GM18511 (cell line): ENCODE measurements at regions not wholly inside any gene's neighbourhood (a gene's known extent, or its start where the extent isn't known, plus 50 kb on each side); places are given as distances from the start of the nearest gene placed in this dataset.

Experiments
- ATAC-seq: cut with Tn5 transposase; IDR thresholded peaks from one replicate; pipeline ENCODE4 v1.9.1; 2021; ENCODE audit warnings: mild to moderate bottlenecking, moderate library complexity; ENCODE audit not compliant: unreplicated experiment

DNA sequence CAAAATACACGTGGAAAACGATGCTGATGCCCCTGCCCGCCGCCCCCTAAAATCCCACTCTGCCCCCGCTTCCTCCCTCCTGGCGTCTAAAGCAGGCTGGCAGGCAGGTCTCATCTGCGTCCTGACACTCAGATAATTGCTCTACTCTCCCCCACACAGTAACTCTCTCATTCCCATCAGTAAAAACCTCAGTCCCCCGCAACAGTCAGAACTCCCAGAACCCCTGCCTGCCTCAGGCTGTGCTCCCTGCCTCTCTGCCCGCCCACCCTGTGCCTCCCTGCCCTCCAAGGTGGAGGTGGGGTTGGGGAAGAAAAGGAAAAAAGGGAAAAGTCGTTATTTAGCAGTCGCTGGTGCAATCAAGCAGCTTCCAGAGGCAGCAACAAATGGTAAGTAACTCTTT lies 473.7 kb downstream of the EFNB2 start:
- ATAC-seq, result no peak

DNA sequence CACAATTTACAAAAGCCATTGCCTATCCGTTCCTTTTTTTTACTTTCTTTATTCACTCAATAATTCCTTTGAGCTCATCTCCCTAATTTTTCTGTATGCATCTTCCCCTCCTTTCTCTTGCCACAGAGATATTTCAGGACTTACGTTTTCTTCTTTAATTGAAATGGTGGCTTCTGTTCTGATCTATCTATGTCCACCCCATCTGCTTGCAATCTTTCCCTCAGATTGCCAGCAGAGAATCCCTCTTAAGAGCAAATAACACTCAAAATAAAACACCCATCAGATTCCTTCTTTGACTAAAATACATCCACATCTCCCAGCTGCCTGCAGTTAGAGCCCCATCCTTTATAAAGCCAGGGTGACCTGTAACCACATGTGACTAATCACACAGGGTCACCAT lies 478.6 kb downstream of the EFNB2 start:
- no peak for ATAC-seq

DNA sequence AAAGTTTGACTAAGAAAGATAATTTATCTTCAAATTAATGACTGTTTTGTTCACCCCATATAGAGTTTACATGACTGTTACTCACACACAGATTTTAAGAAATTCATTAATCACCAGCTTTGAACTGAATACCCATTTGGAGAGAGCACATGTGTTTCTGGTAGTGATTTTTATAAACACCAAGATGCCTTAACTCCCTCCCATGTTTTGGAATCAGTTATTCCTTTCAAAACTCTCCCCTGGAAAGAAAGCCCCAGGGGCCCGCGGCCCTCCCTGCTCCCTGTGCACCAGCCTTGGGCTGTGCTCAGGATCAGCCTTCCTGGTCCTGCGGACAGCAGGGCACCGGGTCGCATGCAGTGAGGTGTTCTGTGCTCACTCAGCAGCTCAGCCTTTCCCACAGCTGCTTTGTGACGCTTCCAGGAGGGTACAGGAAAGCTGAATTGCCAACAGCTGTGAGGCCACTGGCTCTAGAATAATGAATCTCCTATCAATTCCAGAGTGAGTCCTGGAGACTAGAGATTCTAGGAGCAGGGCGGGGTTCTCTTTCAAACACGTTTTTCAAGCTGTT lies 483.2 kb downstream of the EFNB2 start:
- no peak for ATAC-seq

DNA sequence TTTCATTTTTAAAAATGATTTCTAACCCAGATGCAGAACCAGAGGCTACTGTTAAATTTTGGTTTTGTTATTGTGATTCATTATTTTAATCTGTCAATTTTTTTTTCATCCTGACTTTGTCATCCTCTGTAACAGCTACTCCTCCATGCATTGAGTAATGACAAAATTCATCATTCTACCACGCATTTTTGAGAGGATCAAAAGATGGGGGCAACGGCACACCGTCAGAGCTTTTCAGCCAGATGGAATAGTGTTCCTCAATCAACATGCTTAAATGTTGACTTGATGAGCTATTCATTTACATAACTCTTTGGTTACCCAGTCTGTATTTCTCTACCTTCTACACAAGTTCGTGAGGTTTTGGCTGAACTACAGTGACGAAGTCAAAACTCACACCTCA lies 486.3 kb downstream of the EFNB2 start:
- ATAC-seq, result no peak

DNA sequence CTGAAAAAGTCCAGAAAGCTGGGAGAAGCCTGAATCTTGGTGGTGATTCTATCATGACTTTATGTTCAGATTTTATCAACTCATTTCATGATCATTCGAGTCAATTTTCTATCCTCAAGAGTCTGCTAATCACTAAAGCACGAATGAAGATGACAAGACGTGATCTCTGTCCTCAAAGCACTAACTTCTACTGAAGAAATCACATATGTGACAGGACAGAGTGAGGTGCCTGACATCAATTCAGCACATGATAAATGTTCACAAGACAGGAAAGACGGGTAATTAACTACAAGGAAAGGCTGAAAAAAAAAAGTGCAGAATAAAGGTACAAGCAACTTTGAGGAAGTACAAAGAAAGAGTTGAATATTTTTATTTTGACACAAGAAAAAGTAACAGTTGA lies 487.1 kb downstream of the EFNB2 start:
- no peak for ATAC-seq

DNA sequence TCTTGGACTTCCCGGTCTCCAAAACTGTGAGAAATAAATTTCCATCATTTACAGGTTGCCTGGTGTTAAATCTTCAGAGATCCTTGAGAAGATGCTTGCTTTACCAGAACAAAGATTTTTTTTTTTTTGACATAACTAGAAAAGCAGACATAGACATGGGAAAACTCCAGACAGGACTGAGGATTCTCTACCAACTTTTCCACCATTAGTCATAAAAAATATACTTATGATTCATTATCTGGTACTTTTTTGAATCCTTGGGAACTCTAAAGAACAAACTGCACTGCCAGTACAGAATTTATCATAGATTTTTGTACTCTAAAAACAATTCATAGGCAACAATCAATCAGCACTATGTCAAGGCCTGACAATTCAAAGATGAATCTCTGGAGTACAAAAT lies 487.6 kb downstream of the EFNB2 start:
- no peak for ATAC-seq

DNA sequence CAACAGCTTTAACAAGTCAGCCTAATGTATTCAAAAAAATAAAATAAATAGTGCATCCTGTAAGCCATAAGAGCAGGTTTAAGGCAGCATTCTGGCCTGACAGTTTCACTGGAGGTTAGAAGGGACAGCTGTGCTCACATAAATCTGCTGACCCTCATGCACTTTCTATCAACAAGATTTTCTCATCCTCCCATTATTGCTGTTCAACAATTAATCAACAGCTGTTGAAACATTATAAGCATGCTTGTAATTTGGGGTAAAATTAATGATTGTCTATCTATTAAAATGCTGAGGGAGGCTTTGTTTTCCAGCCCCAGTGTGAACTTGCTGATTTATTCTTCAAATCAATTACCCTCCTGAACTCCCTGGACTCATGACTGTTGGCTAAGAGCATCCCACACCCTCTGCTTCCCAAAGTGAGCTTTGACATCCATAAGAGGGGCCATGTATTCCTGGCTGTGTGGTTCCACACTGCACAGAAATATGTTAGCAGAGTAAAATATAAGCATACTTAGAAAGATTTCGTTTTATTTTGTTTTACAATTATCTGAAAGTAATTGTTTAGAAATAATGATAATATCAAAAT lies 492.4 kb downstream of the EFNB2 start:
- ATAC-seq, result no peak

DNA sequence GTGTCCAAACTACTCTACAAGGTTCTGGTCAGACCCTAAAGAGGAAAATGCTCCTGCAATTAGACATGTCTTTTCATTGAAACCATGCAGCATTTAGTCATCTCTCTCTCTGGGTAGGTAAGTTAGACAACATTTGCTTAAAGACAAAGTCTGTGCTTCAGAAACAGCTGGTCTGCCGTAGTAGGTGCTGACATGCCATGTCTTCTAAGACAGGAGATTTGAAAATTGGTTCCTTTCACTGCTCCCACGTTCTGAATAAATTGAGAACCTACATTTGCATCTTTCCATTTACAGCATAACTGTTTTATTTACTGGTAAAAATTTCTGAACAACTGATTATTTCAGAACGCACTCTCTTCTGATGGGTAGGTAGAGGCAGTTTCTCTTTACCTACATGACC lies 494.0 kb downstream of the EFNB2 start:
- no peak for ATAC-seq

DNA sequence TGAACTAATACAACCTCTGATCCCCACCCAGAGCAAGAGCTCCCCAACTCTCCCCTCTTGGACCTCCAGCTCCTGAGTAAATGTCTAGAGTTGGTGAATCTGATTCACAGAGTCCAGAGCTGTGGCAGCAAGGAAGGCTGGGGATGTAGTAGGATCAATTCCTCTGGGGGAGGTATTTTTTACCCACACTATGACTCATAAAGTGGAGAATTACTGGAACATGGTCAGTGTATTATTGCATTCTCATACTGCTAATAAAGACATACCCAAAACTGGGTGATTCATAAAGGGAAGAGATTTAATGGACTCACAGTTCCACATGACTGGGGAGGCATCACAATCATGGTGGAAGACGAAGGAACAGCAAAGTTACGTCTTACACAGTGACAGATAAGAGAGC lies 496.7 kb downstream of the EFNB2 start:
- no peak for ATAC-seq

DNA sequence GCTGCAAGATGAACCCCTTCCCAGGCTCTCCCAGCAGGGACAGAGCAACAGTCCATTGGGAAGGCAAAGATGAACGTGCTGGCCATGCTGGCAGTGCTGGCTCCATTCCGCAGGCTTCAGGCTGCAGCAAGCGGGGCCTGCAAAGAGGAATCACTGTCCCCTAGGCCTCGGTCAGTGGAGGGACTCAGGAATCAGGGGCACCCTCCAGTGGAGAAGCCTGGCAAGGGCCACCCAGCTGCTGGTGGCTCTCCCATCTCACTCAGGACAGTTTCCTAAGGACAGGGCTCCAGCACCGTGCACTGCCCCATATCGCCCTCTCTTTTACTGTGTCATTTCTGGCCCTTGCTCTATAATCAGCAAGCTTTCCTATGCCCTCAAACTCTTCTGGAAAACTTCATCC lies 498.6 kb downstream of the EFNB2 start:
- no peak for ATAC-seq

DNA sequence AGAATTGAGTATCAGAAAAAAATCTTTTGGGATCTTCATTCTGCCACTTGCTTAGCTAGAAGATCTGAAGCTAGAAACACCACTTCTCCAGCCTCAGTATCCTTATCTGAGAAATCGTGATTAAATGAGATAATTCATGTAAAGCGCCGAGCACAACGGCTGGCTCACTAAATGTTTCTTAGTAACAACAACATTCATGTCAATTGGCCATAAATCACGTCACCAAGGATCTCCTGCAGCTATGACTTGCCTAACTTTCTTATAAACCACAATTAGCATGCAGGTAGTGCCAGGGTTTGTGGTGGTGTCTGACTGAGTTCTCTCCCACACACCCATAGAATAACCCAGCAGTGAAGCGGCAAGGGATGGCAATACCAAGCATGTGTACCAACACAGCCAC lies 501.3 kb downstream of the EFNB2 start:
- ATAC-seq, result no peak

DNA sequence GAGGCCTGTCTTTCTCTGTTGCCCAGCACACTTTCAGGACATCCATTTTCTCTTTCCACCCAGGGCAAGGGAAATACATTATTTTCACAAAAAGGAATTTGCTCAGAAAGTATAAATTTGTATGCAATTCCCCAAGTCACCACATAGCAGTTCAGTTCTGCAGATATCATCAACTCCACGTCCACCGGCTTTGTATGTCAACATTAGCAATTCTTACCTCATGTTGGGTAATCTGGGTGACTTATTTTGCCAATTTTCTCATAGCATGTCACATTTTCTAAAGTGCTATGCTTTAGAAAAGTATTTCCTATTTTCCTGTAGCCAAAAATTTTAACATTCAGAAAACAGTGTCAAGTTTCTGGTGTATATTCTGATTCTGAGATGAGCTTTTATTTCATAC lies 501.8 kb downstream of the EFNB2 start:
- ATAC-seq, result no peak

DNA sequence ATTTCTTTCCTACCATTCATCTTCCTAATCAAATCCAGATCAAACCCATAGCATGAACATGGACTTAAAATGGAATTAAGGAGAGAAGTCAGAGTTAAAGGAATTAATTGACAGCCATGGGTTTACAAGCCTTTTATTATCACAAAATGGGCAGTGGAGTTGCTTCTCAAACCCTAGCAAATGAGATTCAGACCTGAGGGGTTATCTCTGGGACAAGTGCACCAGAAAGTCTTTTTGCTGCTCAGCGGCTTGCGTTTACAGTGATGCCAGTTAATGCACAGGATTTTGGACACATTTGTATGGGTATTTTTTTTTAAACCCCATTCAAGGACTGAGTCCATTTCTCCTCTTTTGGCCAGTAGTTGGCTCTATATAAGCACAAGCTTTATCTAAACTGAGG lies 503.0 kb downstream of the EFNB2 start:
- no peak for ATAC-seq

DNA sequence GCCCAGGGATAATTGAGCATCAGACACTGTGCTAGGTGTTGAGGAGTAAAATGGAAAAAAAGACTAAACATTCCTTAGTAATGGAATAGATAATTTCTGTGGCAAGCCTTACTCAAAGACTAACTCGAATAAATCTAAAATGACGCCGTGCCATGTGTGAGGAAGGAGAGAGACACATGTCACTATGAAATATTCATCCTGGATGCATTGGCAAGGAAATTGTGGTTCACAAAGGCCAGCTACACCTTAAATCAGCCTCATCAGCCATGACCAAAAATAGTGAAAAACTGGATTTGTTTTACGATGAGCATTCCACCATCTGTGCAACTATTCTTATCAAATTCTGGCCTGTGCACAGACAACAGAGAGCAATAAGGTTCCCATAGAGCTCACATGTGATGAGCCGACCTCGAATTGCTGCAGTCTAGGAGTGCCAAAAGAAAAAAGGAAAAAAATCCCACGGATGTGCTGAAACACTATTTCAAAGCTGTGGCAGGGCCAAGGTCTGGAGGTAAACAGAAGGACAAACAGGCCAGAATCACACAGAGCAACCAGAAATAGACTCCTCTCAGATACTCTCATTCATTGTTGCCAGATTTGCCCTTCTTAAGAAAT lies 505.7 kb downstream of the EFNB2 start:
- no peak for ATAC-seq

DNA sequence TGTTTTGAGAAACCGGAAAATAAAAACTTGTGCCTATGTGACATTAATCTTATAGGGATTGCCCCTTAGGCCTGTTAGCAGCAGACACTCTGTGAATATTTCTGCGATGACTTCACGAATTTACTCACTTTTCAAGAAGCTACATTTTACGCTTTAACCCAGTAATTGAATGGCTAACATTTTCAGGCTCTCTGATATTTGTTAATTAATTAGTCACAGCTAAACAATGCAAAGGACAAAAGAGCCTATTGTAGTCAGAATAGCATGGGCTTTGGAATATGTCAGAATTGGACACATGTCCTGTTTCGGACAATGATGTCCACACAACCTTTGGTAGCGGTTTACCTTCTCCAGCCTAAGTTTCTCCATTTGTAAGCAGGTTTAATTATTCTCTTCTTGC lies 506.6 kb downstream of the EFNB2 start:
- no peak for ATAC-seq

DNA sequence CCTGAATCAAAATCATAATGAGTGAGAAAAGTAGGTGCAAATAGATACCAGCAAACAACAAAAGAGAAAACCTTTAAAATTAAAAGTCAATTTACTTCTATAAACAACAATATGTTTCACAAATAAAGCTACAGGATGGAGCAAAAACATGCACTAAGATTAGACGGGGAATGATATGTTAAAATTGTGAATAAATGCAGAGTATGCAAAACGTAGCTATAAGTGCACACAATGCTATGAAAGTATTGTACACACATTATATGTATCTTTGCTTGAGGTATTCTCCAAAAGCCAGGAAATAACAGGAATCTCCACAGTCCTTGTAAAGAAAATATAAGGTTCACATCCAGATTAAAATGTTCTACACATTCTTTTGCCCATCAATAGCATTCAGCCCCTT lies 523.9 kb downstream of the EFNB2 start:
- ATAC-seq, result no peak

DNA sequence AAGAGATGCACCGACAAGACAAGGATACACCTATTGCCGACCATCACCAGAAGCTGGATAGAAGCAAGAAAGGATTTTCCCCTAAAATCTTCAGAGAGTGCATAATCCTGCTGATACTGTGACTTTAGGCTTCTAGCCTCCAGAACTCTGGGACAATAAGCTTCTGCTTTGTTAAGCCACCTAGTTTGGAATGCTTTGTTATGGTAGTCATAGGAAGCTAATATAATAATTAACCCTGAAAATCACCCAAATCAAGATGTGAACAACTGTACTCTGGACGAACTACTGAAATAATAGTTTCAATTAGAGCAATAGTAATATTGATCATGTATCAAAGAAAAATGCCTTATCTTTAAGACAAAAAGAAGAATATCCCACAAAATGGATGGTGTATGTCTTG lies 524.6 kb downstream of the EFNB2 start:
- ATAC-seq, result no peak

DNA sequence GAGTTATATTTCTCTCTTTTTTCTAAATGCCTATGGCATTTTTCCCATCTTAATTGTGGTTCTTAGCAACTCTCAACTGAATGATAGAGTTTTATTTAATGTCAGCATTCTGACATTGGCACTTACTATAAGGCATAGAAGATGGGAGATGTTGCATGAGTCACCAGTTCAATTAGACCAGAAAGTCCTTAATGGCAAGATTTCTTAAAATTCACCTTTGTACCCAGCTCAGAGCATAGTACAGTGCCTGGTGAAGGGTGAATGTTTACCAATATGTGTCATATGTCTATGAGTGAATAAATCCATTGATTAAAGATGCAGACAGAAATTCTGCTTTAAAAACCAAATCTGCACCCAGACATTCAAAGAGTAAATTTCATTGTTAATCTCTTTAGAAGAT lies 526.9 kb downstream of the EFNB2 start:
- ATAC-seq, result no peak

DNA sequence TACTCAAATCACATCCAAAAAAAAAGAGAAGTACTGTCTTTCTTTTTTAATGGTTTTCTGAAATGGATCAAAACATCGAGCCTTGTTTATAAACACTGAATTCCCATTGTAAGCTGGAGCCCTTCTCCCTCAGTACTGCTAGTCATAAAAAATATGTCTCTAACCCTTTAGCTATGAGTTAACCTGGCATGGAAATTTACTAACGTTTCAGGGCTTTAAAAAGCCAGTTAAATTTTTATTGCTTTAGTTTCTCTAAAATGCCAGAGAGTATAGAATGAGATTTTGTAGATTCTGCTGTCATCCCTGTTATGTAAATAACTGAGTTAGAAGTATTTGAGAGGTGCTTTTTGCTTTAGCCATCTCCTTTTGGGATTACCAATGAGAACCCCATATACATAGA lies 528.3 kb downstream of the EFNB2 start:
- ATAC-seq, result no peak

DNA sequence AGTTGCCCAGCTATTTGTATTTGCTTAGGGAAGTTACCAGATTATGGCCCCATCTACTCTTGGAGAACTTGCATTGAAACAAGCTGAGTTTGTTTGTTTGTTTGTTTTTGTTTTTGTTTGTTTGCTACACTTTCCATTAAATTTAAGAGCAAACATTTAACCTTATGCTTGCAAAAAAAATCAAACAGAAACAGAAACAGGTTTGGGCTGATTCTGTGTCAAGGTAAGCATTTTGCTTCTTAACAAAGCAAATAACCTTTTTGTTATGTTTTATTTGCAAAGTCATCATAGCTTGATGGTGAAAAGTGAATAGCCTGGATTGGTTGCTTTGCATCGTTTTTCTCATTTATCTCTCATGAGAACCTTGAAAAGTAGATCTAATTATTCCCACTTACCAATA lies 531.8 kb downstream of the EFNB2 start:
- ATAC-seq, result no peak

DNA sequence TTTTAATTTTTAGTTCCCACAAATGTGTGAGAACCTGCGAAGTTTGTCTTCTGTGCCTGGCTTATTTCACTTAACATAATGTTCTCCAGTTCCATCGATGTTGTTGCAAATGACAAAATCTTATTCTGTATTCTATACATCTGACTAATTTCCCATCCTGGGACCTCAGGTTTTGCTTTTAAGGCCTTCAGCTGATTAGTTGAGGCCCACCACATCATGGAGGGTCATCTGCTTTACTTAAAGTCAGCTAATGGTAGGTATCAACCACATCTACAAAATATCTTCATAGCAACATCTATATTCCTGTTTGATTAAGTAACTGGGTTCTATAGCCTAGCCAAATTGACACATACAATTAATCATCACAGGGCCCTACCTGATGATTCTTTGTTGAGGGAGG lies 534.0 kb downstream of the EFNB2 start:
- ATAC-seq, result no peak

DNA sequence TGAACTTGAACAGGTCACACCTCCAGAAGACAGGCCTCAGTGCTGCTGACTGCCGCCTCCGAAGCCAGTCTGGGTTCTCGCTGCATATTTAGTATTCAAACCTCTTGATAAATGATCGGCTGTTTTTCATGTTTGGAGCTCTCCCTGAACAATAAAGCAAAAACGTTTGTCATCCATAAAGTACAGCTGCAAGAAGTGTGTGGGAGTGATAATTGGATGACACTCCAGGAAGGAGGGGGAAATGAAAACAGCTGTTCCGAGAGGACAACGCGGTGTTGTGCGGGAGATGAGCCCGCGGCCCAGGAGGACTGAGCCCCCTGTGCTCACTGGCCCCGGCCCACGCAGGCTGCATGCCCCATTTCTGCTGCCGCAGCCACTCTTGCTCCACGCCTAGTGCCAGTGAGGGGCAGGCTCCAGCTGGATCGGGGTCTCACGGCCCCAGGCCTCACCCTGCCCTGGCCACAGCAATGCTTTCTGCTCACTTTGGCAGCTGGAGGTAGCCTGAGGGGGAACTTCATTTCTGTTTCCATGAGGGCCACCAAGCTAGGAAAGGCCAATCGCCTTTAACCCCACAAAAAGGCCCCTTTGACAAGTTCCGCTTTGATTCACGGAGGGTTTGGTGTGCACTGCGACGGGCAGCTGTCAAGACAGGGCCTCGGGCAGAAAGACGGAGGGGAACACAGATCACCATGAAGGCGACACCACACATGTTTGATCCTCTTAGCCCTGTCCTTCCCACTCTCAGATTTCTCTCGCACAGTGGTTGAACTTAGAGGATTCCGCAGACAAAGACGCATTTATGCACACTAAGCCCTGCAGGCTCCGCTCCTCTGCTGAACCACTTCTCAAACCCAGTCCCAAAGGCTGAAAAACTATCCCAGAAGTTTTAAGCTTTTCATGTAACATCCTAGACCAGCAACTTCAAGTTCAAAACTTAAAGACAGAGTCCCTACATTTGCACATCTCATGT lies 537.6 kb downstream of the EFNB2 start:
- ATAC-seq, result no peak
